ENCODE measurements at regions not wholly inside any gene's neighbourhood (a gene's known extent, or its start where the extent isn't known, plus 50 kb on each side); places are given as distances from the start of the nearest gene placed in this dataset.
"Not testable (repeated sequence)": the region's sequence is repeated elsewhere in the genome, so short reads cannot be mapped to it uniquely, and the experiment has no call there.

GRCh38 chr1:82055375-82055774 is 254.6 kb downstream of the ADGRL2 start:
- not testable (repeated sequence) for H3K27ac ChIP-seq; H3K4me3 ChIP-seq; H3K4me1 ChIP-seq; H3K4me2 ChIP-seq; H3K36me3 ChIP-seq; H3K9ac ChIP-seq; H4K20me1 ChIP-seq; H3K9me3 ChIP-seq (replicated peaks in 1 of 11); H3K27me3 ChIP-seq
- TF ChIP-seq Cebpa-rat (IDR thresholded peaks at IDR 0.05), result peak in 6 of 11 experiments; percentile 11 to 73 (median 56); a peak in 7 of 22 replicates

- H3K4me3 ChIP-seq, result no peak overlapping the region
- no peaks in the 10 kb centered on the region for H3K27me3 ChIP-seq
- no peaks in the 10 kb centered on the region for H4K20me1 ChIP-seq
- H3K9me3 ChIP-seq (replicated peaks in 1 of 11), result no peaks in the 10 kb centered on the region
- H3K4me1 ChIP-seq, result no peaks in the 10 kb centered on the region
- no peak overlapping the region for H3K9ac ChIP-seq
- no peak for TF ChIP-seq Cebpa-rat (IDR thresholded peaks at IDR 0.05)
- H3K27ac ChIP-seq, result no peak overlapping the region
- no peak overlapping the region for H3K4me2 ChIP-seq
- no peaks in the 10 kb centered on the region for H3K36me3 ChIP-seq
Observed at GRCh38 chr1:82052563-82052962, 251.8 kb downstream of the ADGRL2 start.

DNA sequence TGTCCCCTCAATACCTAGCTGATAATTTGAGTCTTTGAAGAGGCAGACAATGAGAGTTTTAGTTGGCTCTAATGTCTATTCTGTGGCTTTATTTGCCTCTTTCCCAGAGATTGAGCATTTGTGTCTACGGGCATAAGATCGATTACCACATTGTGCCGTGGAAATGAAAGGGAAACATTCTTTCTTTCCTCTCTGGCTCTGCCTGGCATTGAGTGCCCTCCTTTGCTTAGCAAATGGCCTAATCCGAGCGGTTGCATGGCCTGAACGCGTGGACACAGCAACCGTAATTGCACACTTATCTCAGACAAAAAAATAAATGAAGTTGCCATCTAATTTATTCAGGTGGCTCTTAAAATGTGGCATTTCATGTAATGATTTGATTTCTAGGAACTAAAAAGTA is 247.9 kb downstream of the ADGRL2 start:
- TF ChIP-seq Cebpa-rat (IDR thresholded peaks at IDR 0.05), result no peak
- H3K4me3 ChIP-seq, result no peak overlapping the region

DNA sequence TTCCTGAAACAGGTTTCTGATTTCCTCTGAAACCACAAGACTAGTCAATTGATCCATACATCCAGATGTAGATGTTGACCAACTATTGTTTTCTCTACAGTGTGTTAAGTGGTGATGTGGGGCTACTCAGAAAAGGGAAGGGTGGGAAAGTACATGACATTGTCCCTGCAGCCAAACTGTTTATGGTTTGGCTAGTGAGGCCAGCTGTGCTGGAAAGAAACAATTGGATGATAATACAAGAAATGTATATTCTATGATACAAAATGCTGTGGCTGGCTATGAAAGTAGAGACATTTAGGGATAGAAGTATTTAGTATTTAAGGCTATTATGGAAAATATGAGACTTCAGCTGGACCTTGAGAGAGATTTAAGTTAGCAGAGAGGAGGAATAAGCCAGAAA is 244.5 kb downstream of the ADGRL2 start:
- H3K9me3 ChIP-seq (replicated peaks in 1 of 11), result no peaks in the 10 kb centered on the region
- H4K20me1 ChIP-seq, result no peaks in the 10 kb centered on the region
- peaks cover 9 to 16% (median 15%) of the 10 kb centered on the region in 10 experiments for H3K4me1 ChIP-seq
- H3K9ac ChIP-seq, result no peak overlapping the region
- no peaks in the 10 kb centered on the region for H3K36me3 ChIP-seq
- H3K27ac ChIP-seq, result no peak overlapping the region
- no peak overlapping the region for H3K4me2 ChIP-seq
- H3K27me3 ChIP-seq, result no peaks in the 10 kb centered on the region
- TF ChIP-seq Cebpa-rat (IDR thresholded peaks at IDR 0.05), result no peak
- H3K4me3 ChIP-seq, result no peak overlapping the region

More for the DNA sequence above, 247.9 kb downstream of the ADGRL2 start:
- no peak overlapping the region for H3K27ac ChIP-seq
- no peaks in the 10 kb centered on the region for H4K20me1 ChIP-seq
- H3K36me3 ChIP-seq, result no peaks in the 10 kb centered on the region
- H3K27me3 ChIP-seq, result no peaks in the 10 kb centered on the region
- no peaks in the 10 kb centered on the region for H3K9me3 ChIP-seq (replicated peaks in 1 of 11)
- no peak overlapping the region for H3K9ac ChIP-seq
- peaks cover 0 to under 1% (median 0%) of the 10 kb centered on the region in 10 experiments; a peak in 1 of 20 replicates for H3K4me1 ChIP-seq
- no peak overlapping the region for H3K4me2 ChIP-seq

DNA sequence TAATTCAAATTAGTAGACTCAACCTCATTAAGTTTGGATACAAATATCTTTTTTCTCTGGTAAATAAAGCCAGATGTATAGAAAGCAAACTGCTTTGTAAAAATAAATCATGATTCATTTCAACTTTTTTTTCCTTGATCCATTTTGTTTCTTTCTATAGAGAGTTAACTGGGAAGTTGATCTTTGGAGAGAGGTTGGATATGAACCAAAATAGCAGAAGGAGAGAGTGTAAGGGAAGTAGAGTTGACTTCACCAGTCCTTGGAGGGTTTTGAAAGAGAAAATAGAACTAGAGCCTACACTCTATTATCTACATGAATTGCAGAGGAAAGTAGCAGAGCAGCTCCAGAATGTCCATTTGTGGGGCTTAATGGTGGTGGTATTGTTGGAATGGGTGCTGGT is 243.8 kb downstream of the ADGRL2 start:
- no peaks in the 10 kb centered on the region for H3K36me3 ChIP-seq
- no peaks in the 10 kb centered on the region for H3K27me3 ChIP-seq
- no peak overlapping the region for H3K4me3 ChIP-seq
- H3K9me3 ChIP-seq (replicated peaks in 1 of 11), result no peaks in the 10 kb centered on the region
- no peak overlapping the region for H3K9ac ChIP-seq
- no peak overlapping the region for H3K4me2 ChIP-seq
- H4K20me1 ChIP-seq, result no peaks in the 10 kb centered on the region
- no peak for TF ChIP-seq Cebpa-rat (IDR thresholded peaks at IDR 0.05)
- peaks cover 9 to 16% (median 15%) of the 10 kb centered on the region in 10 experiments for H3K4me1 ChIP-seq
- no peak overlapping the region for H3K27ac ChIP-seq

DNA sequence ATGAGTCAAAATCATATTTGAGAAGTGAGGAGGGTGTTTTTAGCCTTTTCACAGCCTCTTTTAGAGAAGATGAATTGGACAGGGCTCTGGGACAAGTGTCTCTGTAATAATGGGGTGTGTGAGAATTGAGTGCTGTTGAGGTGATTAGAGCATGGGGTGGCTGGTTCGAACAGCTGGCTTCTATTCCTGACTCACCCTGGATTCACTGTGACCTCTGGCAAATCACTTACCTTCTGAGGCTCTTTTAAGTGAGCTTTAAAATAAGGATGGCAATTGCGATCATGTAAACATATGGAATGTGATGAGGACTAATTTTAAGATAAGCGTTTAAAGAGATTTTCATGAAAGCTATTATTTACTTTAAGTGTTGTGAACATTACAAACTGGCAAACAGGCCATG is 243.4 kb downstream of the ADGRL2 start:
- no peak for TF ChIP-seq Cebpa-rat (IDR thresholded peaks at IDR 0.05)

GRCh38 chr1:82042306-82043060 is 241.7 kb downstream of the ADGRL2 start:
- H3K9ac ChIP-seq, result no peak overlapping the region
- H3K4me1 ChIP-seq, result peaks cover 9 to 16% (median 15%) of the 10 kb centered on the region in 10 experiments
- no peak for TF ChIP-seq Cebpa-rat (IDR thresholded peaks at IDR 0.05)
- no peaks in the 10 kb centered on the region for H4K20me1 ChIP-seq
- no peaks in the 10 kb centered on the region for H3K36me3 ChIP-seq
- H3K4me3 ChIP-seq, result no peak overlapping the region
- H3K27me3 ChIP-seq, result no peaks in the 10 kb centered on the region
- H3K9me3 ChIP-seq (replicated peaks in 1 of 11), result no peaks in the 10 kb centered on the region
- no peak overlapping the region for H3K27ac ChIP-seq
- H3K4me2 ChIP-seq, result peak overlapping the region; percentile 19 to 66 (median 41); a peak in 21 of 22 replicates

More for the DNA sequence above, 243.4 kb downstream of the ADGRL2 start:
- no peak overlapping the region for H3K4me3 ChIP-seq
- H3K27ac ChIP-seq, result no peak overlapping the region
- no peaks in the 10 kb centered on the region for H3K27me3 ChIP-seq
- H3K4me2 ChIP-seq, result no peak overlapping the region
- H3K9ac ChIP-seq, result no peak overlapping the region
- H4K20me1 ChIP-seq, result no peaks in the 10 kb centered on the region
- H3K4me1 ChIP-seq, result peaks cover 9 to 16% (median 15%) of the 10 kb centered on the region in 10 experiments
- H3K9me3 ChIP-seq (replicated peaks in 1 of 11), result no peaks in the 10 kb centered on the region
- no peaks in the 10 kb centered on the region for H3K36me3 ChIP-seq
